GM21825 (cell line): ENCODE measurements at regions not wholly inside any gene's neighbourhood (a gene's known extent, or its start where the extent isn't known, plus 50 kb on each side); places are given as distances from the start of the nearest gene placed in this dataset.
"Not testable (repeated sequence)": the region's sequence is repeated elsewhere in the genome, so short reads cannot be mapped to it uniquely, and the experiment has no call there.

Source experiments
- ATAC-seq: cut with Tn5 transposase; IDR thresholded peaks from one replicate; pipeline ENCODE4 v1.9.1; 2021; ENCODE audit warnings: mild to moderate bottlenecking, moderate library complexity; ENCODE audit not compliant: unreplicated experiment

- ATAC-seq = no peak
Measured at GRCh38 chr12:107514887-107515445, 170.6 kb upstream of the PWP1 start.

- ATAC-seq = no peak
Measured at GRCh38 chr12:107515446-107515958, 170.1 kb upstream of the PWP1 start.

- ATAC-seq = not testable (repeated sequence)
Measured at GRCh38 chr12:107517816-107518215, 167.8 kb upstream of the PWP1 start.

- no peak for ATAC-seq
Measured at GRCh38 chr12:107518868-107519267, 166.7 kb upstream of the PWP1 start.

- ATAC-seq = no peak
Measured at GRCh38 chr12:107519906-107520859, 165.4 kb upstream of the PWP1 start.

- no peak for ATAC-seq
Measured at GRCh38 chr12:107521826-107522355, 163.7 kb upstream of the PWP1 start.

GRCh38 chr12:107522692-107523477 lies 162.7 kb upstream of the PWP1 start:
- no peak for ATAC-seq

- ATAC-seq = no peak
Measured at GRCh38 chr12:107523775-107524535, 161.6 kb upstream of the PWP1 start.

- no peak for ATAC-seq
Measured at GRCh38 chr12:107525063-107525718, 160.4 kb upstream of the PWP1 start.

GRCh38 chr12:107525719-107526554 lies 159.7 kb upstream of the PWP1 start:
- no peak for ATAC-seq

- no peak for ATAC-seq
Measured at GRCh38 chr12:107526555-107527180, 158.9 kb upstream of the PWP1 start.

GRCh38 chr12:107528731-107529365 lies 156.8 kb upstream of the PWP1 start:
- ATAC-seq = no peak

GRCh38 chr12:107529991-107530390 lies 155.6 kb upstream of the PWP1 start:
- ATAC-seq = no peak

- no peak for ATAC-seq
Measured at GRCh38 chr12:107530701-107531100, 154.9 kb upstream of the PWP1 start.

- peak; percentile 73 for ATAC-seq
Measured at GRCh38 chr12:107533218-107533617, 152.4 kb upstream of the PWP1 start.

GRCh38 chr12:107536613-107537012 lies 149.0 kb upstream of the PWP1 start:
- ATAC-seq = no peak

GRCh38 chr12:107537464-107538119 lies 148.0 kb upstream of the PWP1 start:
- ATAC-seq = no peak
